ENCODE measurements at regions not wholly inside any gene's neighbourhood (a gene's known extent, or its start where the extent isn't known, plus 50 kb on each side); places are given as distances from the start of the nearest gene placed in this dataset.

DNA sequence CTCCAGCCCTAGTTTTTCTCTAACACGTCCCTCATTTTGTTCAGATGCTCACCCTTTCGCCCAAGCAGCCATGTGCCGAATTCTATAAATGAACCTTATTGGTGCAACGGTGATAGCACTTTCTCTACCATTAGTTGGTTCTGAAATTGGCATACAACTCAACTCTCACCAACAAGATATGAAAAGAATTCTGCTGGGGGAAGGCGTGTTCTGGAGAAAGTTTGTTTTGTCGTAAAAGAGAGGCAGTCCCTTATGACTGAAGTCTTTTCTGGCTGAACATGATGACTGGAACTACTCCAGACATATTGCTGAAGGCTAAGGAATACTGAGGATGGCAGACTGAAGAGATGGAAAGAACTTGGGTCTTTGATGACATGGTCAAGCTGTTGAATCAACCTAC is 91.8 kb upstream of the UBE2E2 start:
- ATAC-seq = no peak
- TF ChIP-seq ZC3H10 (CRISPR knock-in tag; IDR thresholded peaks at IDR 0.05) = no peak
- TF ChIP-seq, protein P1, sequence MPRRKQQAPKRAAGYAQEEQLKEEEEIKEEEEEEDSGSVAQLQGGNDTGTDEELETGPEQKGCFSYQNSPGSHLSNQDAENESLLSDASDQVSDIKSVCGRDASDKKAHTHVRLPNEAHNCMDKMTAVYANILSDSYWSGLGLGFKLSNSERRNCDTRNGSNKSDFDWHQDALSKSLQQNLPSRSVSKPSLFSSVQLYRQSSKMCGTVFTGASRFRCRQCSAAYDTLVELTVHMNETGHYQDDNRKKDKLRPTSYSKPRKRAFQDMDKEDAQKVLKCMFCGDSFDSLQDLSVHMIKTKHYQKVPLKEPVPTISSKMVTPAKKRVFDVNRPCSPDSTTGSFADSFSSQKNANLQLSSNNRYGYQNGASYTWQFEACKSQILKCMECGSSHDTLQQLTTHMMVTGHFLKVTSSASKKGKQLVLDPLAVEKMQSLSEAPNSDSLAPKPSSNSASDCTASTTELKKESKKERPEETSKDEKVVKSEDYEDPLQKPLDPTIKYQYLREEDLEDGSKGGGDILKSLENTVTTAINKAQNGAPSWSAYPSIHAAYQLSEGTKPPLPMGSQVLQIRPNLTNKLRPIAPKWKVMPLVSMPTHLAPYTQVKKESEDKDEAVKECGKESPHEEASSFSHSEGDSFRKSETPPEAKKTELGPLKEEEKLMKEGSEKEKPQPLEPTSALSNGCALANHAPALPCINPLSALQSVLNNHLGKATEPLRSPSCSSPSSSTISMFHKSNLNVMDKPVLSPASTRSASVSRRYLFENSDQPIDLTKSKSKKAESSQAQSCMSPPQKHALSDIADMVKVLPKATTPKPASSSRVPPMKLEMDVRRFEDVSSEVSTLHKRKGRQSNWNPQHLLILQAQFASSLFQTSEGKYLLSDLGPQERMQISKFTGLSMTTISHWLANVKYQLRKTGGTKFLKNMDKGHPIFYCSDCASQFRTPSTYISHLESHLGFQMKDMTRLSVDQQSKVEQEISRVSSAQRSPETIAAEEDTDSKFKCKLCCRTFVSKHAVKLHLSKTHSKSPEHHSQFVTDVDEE (CRISPR knock-in tag; IDR thresholded peaks at IDR 0.05) = no peak
- TF ChIP-seq BACH2 (CRISPR knock-in tag; IDR thresholded peaks at IDR 0.05; ENCODE audit: borderline replicate concordance) = no peak
- TF ChIP-seq RARB (CRISPR knock-in tag; IDR thresholded peaks at IDR 0.05) = no peak
- TF ChIP-seq ZNF8 (CRISPR knock-in tag; IDR thresholded peaks at IDR 0.05) = no peak
- TF ChIP-seq, protein P2, sequence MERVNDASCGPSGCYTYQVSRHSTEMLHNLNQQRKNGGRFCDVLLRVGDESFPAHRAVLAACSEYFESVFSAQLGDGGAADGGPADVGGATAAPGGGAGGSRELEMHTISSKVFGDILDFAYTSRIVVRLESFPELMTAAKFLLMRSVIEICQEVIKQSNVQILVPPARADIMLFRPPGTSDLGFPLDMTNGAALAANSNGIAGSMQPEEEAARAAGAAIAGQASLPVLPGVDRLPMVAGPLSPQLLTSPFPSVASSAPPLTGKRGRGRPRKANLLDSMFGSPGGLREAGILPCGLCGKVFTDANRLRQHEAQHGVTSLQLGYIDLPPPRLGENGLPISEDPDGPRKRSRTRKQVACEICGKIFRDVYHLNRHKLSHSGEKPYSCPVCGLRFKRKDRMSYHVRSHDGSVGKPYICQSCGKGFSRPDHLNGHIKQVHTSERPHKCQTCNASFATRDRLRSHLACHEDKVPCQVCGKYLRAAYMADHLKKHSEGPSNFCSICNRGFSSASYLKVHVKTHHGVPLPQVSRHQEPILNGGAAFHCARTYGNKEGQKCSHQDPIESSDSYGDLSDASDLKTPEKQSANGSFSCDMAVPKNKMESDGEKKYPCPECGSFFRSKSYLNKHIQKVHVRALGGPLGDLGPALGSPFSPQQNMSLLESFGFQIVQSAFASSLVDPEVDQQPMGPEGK (CRISPR knock-in tag; IDR thresholded peaks at IDR 0.05; ENCODE audit: borderline replicate concordance) = no peak

- TF ChIP-seq ZFP3 (CRISPR knock-in tag; IDR thresholded peaks at IDR 0.05) (no peak), BACH2 (CRISPR knock-in tag; IDR thresholded peaks at IDR 0.05; ENCODE audit: borderline replicate concordance) (no peak), ZC3H10 (CRISPR knock-in tag; IDR thresholded peaks at IDR 0.05) (no peak), OSR1 (CRISPR knock-in tag; IDR thresholded peaks at IDR 0.05) (no peak), TCF4 (CRISPR knock-in tag; IDR thresholded peaks at IDR 0.05; ENCODE audit: borderline replicate concordance) (no peak), POU6F1 (CRISPR knock-in tag; IDR thresholded peaks at IDR 0.05; ENCODE audit: borderline replicate concordance, low read depth) (no peak), ESRRG (CRISPR knock-in tag; IDR thresholded peaks at IDR 0.05) (no peak), ZFP30 (CRISPR knock-in tag; IDR thresholded peaks at IDR 0.05) (no peak), ZNF565 (CRISPR knock-in tag; conservative IDR thresholded peaks at IDR 0.05; ENCODE audit: low read depth) (no peak), GLIS3 (CRISPR knock-in tag; IDR thresholded peaks at IDR 0.05) (no peak)
- TF ChIP-seq, protein P3, sequence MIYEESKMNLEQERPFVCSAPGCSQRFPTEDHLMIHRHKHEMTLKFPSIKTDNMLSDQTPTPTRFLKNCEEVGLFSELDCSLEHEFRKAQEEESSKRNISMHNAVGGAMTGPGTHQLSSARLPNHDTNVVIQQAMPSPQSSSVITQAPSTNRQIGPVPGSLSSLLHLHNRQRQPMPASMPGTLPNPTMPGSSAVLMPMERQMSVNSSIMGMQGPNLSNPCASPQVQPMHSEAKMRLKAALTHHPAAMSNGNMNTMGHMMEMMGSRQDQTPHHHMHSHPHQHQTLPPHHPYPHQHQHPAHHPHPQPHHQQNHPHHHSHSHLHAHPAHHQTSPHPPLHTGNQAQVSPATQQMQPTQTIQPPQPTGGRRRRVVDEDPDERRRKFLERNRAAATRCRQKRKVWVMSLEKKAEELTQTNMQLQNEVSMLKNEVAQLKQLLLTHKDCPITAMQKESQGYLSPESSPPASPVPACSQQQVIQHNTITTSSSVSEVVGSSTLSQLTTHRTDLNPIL (CRISPR knock-in tag; IDR thresholded peaks at IDR 0.05; ENCODE audit: low read depth) = no peak
- TF ChIP-seq, protein P1 (CRISPR knock-in tag; IDR thresholded peaks at IDR 0.05) = no peak
- no peak for ATAC-seq
Measured at GRCh38 chr3:23111797-23112196, 91.3 kb upstream of the UBE2E2 start.

- no peak for TF ChIP-seq RARB (CRISPR knock-in tag; IDR thresholded peaks at IDR 0.05)
- TF ChIP-seq TOX (CRISPR knock-in tag; IDR thresholded peaks at IDR 0.05; ENCODE audit: borderline replicate concordance) = no peak
- TF ChIP-seq SNAI2 (CRISPR knock-in tag; IDR thresholded peaks at IDR 0.05) = no peak
- ATAC-seq = no peak
Measured at GRCh38 chr3:23112491-23112890, 90.6 kb upstream of the UBE2E2 start.

Measured in SK-N-SH treated with all-trans-retinoic acid at 6 μM for 48 hours (cell line).